CD4-positive, alpha-beta T cell treated with Interleukin-15 for 1 hour (primary cell): ENCODE measurements at regions not wholly inside any gene's neighbourhood (a gene's known extent, or its start where the extent isn't known, plus 50 kb on each side); places are given as distances from the start of the nearest gene placed in this dataset.
"Not testable (repeated sequence)": the region's sequence is repeated elsewhere in the genome, so short reads cannot be mapped to it uniquely, and the experiment has no call there.

Source experiments
- DNase-seq: peaks from one replicate; pipeline ENCODE4 v3.0.0-alpha.2; 2020

DNA sequence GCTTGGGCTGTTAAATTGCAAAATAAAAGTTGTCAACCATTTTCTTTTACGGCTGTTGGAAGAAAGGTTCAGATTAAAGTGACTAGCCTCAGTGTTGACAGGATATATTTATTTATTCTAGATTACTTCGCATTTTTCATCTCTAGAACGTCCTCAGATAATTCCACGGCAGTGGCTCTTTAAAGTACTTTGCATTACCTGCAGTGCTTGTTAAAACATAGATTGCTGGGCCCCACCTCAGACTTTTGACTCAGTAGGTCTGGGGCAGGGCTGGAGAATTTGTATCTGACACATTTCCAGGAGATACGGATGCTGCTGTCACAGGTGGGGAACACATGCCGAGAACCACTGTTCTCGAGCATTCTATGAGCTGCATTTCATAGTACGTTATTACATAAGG, 292.7 kb downstream of the EDEM1 start:
- no peak for DNase-seq

DNA sequence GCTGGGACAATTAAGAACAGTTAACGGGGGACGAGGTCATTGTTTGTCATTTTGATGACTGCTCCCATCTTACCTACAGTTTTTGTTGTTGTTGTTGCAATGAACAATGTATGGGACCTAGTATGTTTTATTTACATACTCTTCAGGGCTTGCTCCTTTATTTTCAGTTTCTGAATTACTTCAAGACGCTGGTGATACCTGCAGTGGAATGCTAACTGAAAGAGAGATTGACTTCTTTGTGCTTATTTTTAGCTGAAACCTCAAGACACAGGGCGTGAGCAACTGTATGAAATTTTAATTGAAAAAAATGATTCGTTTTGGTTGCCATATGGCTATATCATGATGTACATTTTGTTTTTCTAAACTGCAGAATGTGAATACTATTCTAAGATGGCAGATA, 297.9 kb downstream of the EDEM1 start:
- DNase-seq: no peak

DNA sequence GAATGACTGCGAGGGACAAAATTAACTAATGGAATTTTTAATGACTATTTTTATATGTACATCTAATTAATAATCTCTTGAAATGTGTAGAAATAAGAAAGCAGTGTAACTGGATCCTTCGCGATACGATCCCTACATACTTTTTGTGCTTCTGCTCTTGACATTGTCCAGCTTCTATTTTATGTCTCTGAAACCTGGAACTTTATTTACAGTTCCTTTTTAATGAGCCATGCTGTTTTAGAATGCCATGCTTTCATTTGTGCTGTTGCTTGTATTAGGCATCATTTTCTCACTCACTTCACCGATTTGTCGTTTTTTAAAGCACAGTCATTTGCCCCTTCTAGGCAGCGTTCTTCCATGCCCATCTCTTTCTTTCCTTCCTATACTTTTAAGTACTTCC, 301.3 kb downstream of the EDEM1 start:
- no peak for DNase-seq

DNA sequence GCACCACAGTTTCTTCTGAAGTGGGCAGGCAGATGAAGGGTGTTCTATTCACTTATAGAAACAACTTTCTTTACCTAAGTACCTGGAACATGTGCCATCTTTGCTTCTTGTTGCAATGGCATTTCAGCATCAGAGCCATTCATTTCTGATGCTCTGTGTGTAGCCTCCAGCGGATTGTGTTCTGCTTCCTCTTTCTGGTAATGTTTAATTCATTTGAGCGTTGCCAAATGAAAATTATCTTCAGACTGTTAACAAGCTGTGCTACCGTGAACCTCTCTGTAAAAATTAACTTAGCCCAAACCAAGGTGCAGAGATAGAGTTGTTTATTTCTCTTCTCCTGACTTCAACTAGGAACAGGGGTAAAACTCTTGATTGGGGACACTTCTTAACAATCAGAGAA, 302.0 kb downstream of the EDEM1 start:
- DNase-seq: no peak

DNA sequence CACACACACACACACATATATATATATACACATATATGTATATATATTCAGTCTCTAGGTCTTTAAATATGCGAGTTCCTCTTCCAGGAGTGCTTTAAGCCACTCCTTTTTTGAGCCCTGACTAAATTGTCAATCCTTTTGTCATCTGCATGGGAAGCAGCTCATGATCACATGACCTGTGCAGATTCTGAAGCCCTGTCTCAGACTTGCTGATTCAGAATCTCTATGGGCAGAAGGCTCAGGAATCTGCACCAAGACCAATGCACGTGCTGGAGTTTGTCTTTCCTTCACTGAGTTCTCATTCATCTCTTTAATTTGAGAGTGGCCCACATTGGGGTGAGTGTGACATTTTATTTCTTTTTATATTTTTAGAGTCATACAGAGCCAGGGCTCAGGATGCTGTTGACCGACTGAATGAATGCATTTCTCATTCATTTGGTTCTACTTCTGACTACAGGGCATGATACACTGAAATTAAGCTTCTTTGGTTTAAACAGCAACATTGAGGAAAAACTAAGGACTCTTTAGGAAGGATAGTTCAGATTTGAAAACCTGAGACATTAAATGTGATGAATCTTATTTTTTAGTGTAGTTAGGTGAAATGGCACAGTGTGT, 307.5 kb downstream of the EDEM1 start:
- no peak for DNase-seq

DNA sequence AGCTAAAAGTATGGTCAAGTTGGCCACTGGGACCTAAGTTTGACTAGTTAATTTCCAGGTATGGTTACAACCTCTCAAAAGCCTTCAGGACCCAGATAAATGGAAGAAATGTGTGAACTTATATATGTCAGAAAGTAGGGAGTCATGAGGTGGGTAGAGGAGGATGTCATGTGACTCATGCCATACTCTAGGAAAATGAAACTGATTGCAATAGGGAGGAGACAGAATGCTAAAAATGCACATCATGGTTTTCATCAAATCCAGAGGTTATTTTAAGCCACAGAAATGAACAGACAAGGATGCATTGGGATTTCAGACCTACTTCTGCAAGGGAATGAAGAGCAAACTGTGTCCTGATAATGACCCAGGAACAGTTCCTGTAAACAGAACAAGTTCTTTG, 310.0 kb downstream of the EDEM1 start:
- no peak for DNase-seq

DNA sequence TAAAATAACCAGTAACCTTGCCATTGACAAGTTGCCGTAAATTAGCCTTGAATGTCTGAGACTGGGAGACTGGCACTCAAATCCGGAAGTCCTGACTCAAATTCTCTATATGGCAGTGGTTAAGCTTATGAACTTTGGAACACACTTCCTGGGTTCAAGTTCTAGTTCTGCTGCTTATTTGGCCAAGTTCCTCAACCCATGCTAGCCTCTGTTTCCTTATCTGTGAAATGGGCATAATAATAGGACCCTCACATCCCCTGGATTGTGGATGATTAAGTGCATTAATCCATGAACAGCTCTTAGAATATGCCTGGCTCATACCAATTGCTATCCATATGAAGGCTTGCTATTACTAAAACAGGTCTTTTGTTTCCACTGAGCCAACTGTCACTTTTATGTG, 311.5 kb downstream of the EDEM1 start:
- no peak for DNase-seq

DNA sequence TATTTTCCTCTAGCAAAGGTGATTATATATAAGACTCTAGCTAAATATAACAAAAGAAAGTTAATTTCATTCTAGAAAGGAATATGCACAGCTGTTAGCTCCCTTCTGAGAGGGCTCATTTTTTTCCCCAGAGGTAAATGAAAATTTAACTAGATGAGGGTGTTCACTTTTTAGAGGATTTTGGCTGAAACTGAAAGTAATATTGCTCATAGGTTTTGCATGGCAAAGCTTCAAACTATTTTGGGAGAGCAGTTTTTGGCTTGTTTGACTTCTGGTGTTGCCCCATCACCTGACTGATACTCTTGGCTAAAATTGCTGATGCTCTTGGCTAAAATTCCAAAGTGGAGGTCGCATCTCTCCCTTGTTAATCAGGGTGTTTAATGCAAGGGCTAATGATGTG, 311.9 kb downstream of the EDEM1 start:
- no peak for DNase-seq

DNA sequence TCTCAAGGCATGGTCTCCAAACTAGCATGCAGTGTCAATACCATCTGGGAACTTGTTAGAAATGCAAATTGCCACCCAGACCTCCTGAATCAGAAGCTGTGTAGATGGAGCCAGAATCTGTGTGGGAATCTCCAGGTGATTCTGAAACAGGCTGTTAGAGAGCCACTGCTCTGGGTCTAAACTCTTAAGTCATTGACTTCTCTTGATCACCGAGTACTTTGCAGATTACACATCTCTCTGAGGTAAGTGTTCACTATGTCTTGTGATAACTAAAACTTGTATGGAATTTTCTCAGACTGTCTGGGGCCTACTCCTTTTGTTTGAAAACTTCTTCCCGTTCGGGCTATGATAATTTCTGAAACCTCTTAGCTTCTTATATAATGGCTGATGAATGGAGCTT, 315.6 kb downstream of the EDEM1 start:
- DNase-seq: no peak

DNA sequence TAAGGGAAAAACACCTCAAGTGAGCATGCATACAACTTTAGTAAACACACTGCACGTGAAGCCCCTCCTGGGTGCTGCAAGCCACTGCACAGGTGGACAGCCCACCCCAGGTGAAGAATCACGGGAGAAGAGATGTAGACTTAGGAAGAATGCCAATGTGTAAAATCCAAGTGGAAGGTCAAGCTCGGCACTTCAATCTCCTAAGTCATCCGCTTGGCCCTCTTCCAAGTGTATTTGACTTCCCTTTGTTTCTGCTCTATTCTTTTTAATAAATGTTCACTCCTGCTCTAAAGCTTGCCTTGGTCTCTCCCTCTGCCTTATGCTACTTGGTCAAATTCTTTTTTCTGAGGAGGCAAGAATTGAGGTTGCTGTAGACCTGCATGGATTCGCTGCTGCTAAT, 316.6 kb downstream of the EDEM1 start:
- no peak for DNase-seq

DNA sequence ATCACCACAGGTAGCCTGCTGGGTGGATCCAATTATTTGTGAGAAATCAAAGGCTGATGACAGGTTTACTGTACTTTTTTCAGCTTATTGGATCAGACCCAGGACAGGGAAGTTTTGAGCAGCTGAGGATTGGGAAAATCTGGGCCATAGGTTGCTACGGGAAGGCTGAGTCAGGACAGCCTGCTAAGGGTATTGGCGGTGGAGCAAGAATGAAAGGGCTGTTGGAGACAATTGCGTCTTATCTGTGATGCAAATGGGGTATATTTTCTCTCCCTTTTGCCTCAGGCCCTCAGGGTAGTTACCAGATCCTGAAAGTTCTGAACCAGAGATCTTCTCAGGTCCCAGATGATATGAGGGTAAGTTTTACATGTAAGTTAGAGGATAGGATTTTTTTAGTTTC, 317.7 kb downstream of the EDEM1 start:
- no peak for DNase-seq

DNA sequence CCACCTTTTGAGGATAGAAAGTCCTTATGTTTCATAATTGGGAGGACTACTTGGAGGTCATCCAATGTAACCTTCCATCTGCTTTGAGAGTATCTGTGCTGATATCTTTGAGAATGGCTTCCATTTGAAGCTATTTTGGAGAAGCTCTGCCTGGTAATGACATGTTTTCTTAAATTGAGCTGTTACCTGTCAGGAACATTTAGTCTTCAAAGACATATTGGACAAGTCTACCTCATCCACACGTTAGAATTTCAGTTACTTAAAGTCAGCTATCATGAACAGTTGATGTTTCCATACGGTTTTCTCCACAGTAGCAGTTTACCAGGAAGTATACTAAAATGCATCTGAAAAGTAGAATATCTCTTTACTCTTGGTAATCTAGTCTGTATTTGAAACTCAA, 318.5 kb downstream of the EDEM1 start:
- no peak for DNase-seq

DNA sequence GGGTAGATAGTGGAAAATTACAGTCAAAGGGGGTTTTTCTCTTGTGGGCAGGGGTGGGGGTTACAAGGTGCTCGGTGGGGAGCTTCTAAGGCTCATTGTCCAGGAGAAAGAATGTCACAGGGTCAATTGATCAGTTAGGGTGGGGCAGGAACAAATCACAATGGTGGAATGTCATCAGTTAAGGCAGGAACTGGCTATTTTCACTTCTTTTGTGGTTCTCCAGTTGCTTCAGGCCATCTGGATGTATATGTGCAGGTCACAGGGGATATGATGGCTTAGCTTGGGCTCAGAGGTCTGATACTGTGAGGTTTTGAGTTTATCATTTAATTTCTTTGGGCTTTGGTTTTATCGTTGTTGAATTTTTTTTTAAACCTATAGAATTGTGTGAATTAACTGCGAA, 321.4 kb downstream of the EDEM1 start:
- not testable (repeated sequence) for DNase-seq

DNA sequence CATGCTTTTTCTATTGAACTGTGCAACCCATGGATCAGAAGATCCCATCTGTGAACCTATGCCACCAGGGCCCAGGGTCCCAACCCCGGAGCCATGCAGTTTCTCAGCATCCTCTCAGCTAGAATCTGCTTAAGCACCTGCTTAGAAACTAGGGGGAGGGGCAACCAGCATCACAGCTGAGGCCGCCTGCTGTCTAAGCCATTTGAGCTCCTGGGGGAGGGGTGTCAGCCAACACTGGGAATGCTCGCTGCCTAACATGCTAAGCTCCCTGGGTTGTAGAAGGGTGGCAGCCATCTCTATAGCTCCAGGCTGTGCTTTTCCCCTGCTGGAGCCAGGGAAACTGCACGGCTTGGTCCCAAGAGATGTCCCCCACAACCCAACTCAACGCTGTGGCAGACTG, 322.8 kb downstream of the EDEM1 start:
- no peak for DNase-seq

DNA sequence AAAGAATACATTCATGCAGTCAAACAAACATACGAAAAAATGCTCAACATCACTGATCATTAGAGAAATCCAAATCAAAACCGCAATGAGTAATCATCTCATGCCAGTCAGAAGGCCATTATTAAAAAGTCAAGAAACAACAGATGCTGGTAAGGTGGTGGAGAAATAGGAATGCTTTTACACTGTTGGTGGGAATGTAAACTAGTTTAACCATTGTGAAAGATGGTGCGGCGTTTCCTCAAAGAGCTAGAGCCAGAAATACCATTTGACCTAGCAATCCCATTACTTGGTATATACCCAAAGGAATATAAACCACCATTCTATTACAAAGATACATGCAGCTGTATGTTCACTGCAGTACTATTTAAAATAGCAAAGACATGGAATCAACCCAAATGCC, 330.4 kb downstream of the EDEM1 start:
- no peak for DNase-seq

DNA sequence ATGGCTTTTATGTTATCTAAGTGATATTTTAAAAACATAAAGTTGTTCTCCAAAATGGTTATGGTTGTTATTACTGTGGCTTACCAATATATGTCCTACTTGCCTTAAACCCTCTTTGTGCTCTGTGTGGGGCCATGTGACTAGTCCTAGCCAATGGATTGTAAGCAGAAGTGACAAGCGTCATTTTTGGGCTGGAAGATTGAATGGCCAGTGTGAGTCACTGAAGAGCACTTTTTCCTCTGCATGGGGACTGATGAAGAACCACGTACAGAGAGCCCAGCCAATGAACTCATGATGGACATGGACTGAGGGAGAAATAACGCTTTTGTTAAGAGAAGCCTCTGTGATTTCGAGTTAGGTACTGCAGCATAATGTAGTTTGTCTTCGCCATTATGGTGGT, 332.7 kb downstream of the EDEM1 start:
- DNase-seq: no peak

DNA sequence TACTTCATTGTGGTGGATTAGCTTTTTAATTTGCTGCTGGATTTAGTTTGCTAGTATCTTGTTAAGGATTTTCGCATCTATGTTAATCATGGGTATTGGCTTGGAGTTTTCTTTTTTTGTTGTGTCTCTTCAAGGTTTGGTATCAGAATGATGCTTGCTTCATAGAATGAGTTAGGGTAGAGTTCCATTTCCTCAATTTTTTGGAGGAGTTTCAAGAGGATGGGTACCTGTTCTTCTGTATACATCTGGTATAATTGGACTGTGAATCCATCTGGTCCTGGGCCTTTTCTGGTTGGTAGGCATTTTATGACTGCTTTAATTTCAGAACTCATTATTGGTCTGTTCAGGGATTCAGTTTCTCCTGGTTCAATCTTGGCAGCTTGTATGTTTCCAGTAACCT, 335.6 kb downstream of the EDEM1 start:
- DNase-seq: no peak

DNA sequence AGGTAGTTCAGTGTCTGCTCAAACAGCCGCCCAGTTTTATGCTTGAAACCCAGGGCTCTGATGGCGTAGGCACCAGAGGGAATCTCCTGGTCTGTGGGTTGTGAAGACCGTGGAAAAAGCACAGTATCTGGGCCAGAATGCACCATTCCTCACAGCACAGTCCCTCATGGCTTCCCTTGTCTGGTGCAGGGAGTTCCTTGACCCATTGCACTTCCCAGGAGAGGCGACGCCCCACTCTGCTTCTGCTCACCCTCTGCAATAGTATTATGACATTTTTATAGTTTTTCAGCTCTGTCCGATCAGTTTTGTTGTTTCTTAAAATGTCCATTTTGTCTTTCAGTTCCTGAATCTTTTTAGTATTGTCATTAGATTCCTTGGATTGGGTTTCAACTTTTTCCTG, 343.5 kb downstream of the EDEM1 start:
- no peak for DNase-seq

DNA sequence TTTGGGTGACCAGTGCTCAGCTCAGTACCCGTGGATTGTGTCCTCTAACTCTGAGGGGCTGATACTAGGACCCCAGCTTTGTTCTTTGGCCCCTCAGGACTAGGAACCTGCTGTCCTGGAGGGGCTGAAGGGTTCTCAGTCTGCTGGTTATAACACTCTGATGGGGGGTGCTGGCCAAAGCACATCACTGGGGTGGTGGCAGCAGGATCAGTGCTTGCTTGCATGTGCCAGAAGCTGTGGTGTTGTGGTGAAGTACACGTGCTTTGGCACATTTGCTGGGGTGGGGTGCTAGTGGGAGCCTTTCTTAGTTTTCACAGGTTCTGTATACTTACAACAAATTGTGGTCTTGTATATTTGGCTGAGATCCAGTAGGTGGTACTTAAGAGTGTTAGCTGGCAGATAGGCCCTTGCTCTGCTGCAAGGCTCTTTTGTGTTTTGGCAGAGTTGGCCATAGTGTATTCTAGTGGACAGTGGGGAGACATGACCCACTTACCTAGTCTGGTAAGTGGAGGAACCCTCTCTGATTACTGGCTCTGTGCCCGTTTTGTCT, 344.3 kb downstream of the EDEM1 start:
- DNase-seq: no peak

DNA sequence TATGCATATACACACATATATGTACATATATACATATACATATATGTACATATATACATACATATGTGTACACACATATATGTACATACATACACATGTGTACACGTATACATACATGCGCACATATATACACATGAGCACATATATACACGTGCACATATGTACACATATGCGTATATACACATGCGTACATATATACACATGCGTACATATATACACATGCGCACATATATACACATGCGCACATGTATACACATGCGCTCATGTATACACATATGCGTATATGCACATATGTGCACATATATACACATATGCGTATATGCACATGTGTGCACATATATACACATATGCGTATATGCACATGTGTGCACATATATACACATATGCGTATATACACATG, 353.0 kb downstream of the EDEM1 start:
- no peak for DNase-seq

DNA sequence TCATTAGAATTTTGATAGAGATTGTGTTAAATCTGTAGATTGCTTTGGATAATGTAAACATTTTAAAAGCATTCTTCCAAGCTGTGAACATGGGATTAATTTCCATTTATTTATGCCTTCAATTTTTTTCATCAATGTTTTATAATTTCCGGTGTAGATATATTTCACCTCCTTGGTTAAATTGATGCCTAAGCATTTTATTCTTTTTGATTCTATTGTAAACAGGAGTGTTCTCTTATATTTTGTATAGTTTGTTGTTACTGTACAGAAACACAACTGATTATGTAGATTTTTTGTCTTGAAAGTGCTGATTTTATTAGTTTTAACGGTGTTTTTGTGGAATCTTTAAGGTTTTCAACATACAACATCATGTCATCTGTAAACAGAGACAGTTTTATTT, 355.0 kb downstream of the EDEM1 start:
- no peak for DNase-seq

DNA sequence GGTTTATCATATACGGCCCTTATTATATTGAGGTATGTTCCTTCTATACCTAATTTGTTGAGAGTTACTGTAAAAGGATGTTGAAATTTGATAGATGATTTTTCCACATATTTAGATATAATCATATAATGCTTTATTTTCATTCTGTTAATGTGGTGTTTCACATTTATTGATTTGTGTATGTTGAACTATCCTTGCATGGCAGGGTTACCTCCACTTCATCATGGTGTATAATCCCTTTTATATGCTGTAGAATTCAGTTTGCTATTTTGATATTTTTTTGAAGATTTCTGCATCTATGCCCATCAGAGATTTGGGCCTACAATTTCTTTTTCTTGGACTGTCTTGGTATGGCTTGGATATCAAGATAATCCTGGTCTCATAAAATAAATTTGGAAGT, 355.5 kb downstream of the EDEM1 start:
- no peak for DNase-seq

DNA sequence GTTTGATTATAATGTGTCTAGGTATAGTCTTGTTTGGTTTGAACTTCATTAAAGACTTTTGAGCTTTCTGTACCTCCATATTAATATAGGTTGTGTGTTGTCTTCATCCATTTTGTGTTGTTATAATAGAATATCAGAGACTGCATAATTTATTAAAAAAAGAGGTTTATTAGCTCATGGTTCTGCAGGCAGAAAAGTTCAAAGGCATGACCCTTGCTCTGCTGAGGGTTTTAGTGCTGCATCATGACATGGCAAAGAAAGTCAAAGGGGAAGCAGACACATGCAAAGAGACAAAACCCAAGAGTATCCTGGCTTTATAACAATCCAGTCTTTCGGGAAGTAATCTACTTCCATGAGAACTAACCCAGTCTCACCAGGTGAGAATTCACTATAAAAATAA, 358.2 kb downstream of the EDEM1 start:
- DNase-seq: no peak

DNA sequence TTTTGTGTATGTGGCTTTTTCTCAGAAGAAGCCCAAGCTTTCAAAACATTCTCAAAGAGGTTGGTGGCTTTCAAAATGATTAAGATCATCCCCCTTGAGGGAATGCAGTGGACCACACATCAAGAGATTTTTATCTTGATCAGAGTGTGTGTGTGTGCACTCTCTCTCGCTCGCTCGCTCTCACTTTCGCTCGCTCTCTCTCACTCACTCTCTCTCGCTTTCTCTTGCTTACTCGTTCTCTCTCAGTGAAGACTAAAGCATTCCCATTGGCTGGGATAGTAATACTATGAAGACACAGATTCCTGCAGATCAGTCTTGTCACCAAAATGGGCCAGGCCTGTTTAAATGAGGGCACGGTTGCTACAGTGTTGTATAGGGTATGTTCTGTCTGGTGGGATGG, 365.7 kb downstream of the EDEM1 start:
- DNase-seq: no peak

DNA sequence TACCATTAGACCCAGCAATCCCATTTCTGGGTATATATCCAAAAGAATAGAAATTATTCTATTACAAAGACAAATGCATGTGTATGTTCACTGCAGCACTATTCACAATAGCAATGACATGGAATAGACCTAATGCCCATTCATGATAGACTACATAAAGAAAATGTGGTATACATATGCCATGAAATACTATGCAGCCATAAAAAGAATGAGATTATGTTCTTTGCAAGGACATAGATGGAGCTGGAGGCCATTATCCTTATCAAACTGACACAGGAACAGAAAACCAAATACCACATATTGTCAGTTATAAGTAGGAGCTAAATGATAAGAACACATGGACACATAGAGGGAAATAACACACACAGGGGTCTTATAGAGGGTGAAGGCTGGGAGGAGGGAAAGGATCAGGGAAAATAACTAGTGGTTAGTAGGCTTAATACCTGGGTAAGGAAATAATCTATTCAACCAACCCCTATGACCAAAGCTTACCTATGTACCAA, 366.8 kb downstream of the EDEM1 start:
- no peak for DNase-seq

DNA sequence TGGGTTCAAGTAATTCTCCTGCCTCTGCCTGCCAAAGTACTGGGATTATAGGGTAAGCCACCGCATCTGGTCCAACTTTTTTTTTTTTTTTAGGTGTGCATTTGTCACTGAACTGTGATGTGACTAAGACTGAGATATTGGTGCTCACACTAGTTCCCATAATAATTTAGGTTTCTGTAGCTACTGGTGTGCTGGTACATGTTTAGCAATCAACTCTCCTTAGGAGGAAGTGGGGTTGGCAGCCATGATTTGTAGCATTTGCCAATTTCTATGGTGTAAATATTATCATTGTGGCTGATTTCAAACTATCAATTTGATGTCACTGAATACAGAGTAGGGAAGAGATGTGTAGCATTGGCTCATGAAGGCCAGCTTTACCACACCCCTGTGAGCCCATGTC, 372.7 kb downstream of the EDEM1 start:
- no peak for DNase-seq
